Sigmoid colon (tissue), 4 donors: ENCODE measurements at regions not wholly inside any gene's neighbourhood (a gene's known extent, or its start where the extent isn't known, plus 50 kb on each side); places are given as distances from the start of the nearest gene placed in this dataset.

Experiments used
- CTCF ChIP-seq, 4 experiments: fragments of 450-650 bp in 3 of 4; fragments of 200-600 bp in 1 of 4; IDR thresholded peaks; one replicate each; pipeline ENCODE4 v1.5.1; 2016 to 2019; ENCODE audit warnings: antibody characterized with exemption in 4 of 4, mild to moderate bottlenecking in 3 of 4, moderate library complexity in 2 of 4
- EP300 ChIP-seq, 4 donors: sonication (generic); formaldehyde crosslinking; IDR thresholded peaks; one replicate each; pipeline ENCODE4 v1.6.1; 2017; ENCODE audit warnings: antibody characterized with exemption in 4 of 4
- POLR2A ChIP-seq, 2 donors: fragments of 450-650 bp; IDR thresholded peaks; one replicate each; pipeline ENCODE4 v1.6.1; 2016; ENCODE audit warnings: antibody characterized with exemption in 2 of 2, mild to moderate bottlenecking in 2 of 2, moderate library complexity in 2 of 2
- POLR2AphosphoS5 ChIP-seq, 4 donors: sonication (generic); formaldehyde crosslinking; IDR thresholded peaks; one replicate each; pipeline ENCODE4 v1.6.1; 2017; ENCODE audit warnings: antibody characterized with exemption in 4 of 4

GRCh38 chr6:164756723-164757122 lies 552.7 kb downstream of the C6orf118 start:
- TF ChIP-seq POLR2A (IDR thresholded peaks at IDR 0.05) (no peak), CTCF (IDR thresholded peaks at IDR 0.05) (no peak), EP300 (IDR thresholded peaks at IDR 0.05) (no peak), POLR2AphosphoS5 (IDR thresholded peaks at IDR 0.05) (no peak)
